ENCODE measurements at regions not wholly inside any gene's neighbourhood (a gene's known extent, or its start where the extent isn't known, plus 50 kb on each side); places are given as distances from the start of the nearest gene placed in this dataset.

DNA sequence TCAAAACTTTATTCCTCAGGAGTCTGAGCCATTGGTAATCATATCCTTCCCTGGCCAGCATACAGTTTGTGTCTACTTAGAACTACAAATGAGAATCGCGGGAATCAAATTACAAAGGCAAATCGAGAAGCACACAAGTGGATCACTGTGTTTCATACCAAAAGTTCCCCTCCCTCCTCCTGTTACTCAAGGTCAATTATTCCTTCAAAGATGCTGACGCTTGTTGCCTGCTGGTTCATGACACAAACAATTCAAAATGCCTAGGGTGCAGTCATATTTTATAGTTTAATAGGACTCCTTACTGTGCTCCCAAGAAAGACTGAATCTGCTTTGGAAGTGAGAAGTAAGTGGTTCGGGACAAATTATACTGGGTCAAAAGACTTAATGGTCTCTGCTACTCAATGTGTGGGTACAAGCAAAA, 93.0 kb upstream of the PBX1 start:
- H4K20me1 ChIP-seq, result no peaks in the 10 kb centered on the region

DNA sequence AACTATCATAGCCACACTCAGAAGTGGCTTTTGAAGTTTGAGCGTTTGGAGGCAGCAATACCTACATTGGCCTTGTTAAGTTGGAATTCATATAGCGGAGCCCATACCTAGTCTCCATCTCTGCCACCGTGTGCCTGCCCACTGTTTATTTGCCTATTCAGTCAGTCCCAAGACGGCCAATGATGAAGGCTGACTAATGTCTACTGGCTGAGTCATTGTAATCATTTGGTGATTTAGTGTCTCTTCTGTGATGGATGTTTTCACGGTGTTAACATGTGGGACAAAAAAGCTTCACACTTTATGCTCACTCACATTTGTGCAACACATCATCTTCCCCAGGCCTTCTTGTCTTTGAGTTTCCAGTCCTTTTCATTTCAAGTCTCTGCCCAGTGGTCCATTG, 92.6 kb upstream of the PBX1 start:
- Histone ChIP-seq H3K4me3 (no peak overlapping the region), H4K20me1 (no peaks in the 10 kb centered on the region), H3K4me2 (no peak overlapping the region), H3K27ac (no peak overlapping the region), H3K9me3 (replicated peaks in 1 of 11) (no peaks in the 10 kb centered on the region), H3K4me1 (no peaks in the 10 kb centered on the region), H3K36me3 (no peaks in the 10 kb centered on the region), H3K27me3 (no peaks in the 10 kb centered on the region), H3K9ac (no peak overlapping the region)
- TF ChIP-seq Cebpa-rat (IDR thresholded peaks at IDR 0.05), result no peak

More for the DNA sequence above, 93.0 kb upstream of the PBX1 start:
- Histone ChIP-seq H3K4me2 (no peak overlapping the region), H3K27me3 (no peaks in the 10 kb centered on the region), H3K9ac (no peak overlapping the region), H3K4me1 (no peaks in the 10 kb centered on the region), H3K4me3 (no peak overlapping the region), H3K36me3 (no peaks in the 10 kb centered on the region), H3K9me3 (replicated peaks in 1 of 11) (no peaks in the 10 kb centered on the region), H3K27ac (no peak overlapping the region)
- TF ChIP-seq Cebpa-rat (IDR thresholded peaks at IDR 0.05), result no peak

DNA sequence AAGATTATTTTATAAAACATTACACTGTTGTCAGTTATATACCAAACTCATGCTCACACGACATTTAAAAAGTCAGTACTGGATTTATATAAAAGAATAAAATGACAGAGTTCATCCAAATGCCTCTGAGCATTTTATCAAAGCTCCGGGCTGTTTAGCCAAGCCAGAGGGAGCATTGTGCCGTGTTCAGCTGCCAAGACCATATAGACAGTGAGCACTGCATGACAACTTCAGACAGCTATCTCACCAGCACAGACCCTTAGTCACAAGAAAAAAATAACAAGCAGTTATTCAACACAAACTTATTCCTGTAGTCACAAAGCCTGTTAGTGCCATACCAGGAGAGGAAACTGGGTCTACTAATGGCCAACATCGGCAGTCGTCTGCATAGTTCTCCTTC, 88.0 kb upstream of the PBX1 start:
- no peak overlapping the region for H3K4me2 ChIP-seq
- TF ChIP-seq Cebpa-rat (IDR thresholded peaks at IDR 0.05), result no peak
- H3K9ac ChIP-seq, result no peak overlapping the region
- no peak overlapping the region for H3K4me3 ChIP-seq
- H3K36me3 ChIP-seq, result no peaks in the 10 kb centered on the region
- no peaks in the 10 kb centered on the region for H3K27me3 ChIP-seq
- no peaks in the 10 kb centered on the region for H3K4me1 ChIP-seq
- H4K20me1 ChIP-seq, result no peaks in the 10 kb centered on the region
- H3K9me3 ChIP-seq (replicated peaks in 1 of 11), result no peaks in the 10 kb centered on the region
- no peak overlapping the region for H3K27ac ChIP-seq

DNA sequence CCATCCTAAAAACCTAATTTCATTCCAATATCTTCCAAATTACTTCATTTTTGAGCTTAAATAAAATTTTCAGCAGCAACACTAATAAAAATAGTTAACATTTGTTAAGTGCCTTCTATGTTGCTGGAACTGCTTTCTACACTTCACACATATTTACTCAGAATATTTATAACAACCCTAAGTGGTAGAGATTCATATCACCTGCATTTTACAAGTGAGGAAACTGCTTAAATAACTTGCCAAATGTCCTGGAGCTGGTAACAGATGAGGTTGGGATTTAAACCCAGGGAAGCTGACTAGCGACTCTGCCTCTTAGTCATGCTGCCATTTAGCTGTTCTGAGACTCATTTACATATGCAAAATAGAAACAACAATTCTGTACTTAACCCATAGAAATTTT, 86.1 kb upstream of the PBX1 start:
- TF ChIP-seq Cebpa-rat (IDR thresholded peaks at IDR 0.05), result no peak
- no peak overlapping the region for H3K4me3 ChIP-seq
- no peak overlapping the region for H3K27ac ChIP-seq
- H3K36me3 ChIP-seq, result no peaks in the 10 kb centered on the region
- H3K9ac ChIP-seq, result no peak overlapping the region
- H3K4me1 ChIP-seq, result no peaks in the 10 kb centered on the region
- H3K27me3 ChIP-seq, result no peaks in the 10 kb centered on the region
- H3K4me2 ChIP-seq, result no peak overlapping the region
- no peaks in the 10 kb centered on the region for H3K9me3 ChIP-seq (replicated peaks in 1 of 11)
- H4K20me1 ChIP-seq, result no peaks in the 10 kb centered on the region

DNA sequence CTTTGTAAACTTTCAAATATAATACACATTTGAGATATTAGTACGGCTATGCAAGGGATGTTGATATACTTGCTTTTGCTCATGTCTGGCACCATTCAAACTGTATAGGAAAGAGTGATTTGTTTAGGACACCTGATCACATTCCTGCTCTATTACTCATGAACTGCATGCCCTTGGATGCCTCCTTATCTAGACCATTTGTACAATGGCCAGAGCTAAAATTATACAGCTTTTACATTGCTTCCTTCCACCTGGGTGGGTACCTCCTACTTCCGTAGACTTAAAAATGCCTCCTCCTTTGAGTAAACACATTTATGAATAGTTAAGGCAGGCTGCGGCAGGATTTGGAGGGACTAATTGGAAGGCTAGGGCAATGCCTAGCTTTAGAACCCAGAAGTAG, 85.4 kb upstream of the PBX1 start:
- TF ChIP-seq Cebpa-rat (IDR thresholded peaks at IDR 0.05), result no peak
- H3K27ac ChIP-seq, result no peak overlapping the region
- H3K9me3 ChIP-seq (replicated peaks in 1 of 11), result no peaks in the 10 kb centered on the region
- H3K9ac ChIP-seq, result no peak overlapping the region
- H3K4me2 ChIP-seq, result no peak overlapping the region
- H3K4me1 ChIP-seq, result no peaks in the 10 kb centered on the region
- H3K4me3 ChIP-seq, result no peak overlapping the region
- H3K36me3 ChIP-seq, result no peaks in the 10 kb centered on the region
- no peaks in the 10 kb centered on the region for H3K27me3 ChIP-seq
- H4K20me1 ChIP-seq, result no peaks in the 10 kb centered on the region

DNA sequence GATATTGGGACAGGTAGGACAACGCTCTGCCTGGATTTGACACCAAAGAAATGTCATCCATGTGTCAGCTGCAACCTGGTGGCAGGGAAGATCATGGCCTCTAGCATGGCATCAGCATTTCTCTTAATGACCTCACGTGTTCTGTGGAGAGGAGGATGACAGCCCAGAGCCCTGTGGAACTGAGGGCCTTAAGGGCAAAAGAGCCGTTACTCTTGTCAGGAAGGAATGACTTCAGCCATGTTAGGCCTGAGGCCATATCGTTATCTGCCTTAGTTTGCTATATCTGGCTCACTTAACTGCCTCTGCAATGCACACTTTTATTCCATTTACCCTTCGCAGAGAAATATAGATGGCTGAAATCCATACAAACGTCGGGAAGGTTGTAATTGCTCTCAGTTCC, 83.2 kb upstream of the PBX1 start:
- Histone ChIP-seq H3K9me3 (replicated peaks in 1 of 11) (no peaks in the 10 kb centered on the region), H3K9ac (no peak overlapping the region), H4K20me1 (no peaks in the 10 kb centered on the region), H3K27me3 (no peaks in the 10 kb centered on the region), H3K4me1 (no peaks in the 10 kb centered on the region), H3K36me3 (no peaks in the 10 kb centered on the region), H3K4me2 (no peak overlapping the region), H3K4me3 (no peak overlapping the region), H3K27ac (no peak overlapping the region)
- no peak for TF ChIP-seq Cebpa-rat (IDR thresholded peaks at IDR 0.05)

DNA sequence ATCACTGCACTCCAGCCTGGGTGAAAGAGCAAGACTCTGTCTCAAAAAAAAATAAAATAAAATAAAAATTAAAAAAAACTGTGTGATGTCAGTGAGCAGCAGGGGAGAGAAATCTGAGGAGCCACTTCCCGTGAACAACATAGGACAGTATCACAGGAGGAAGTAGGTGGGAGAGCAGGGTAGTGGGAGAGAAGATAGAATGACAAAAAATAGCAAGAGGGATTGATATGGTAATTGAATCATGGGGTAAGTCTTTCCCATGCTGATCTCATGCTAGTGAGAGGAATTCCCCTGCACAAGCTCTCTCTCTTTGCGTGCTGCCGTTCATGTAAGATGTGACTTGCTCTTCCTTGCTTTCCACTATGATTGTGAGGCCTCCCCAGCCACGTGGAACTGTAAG, 81.6 kb upstream of the PBX1 start:
- no peak overlapping the region for H3K9ac ChIP-seq

DNA sequence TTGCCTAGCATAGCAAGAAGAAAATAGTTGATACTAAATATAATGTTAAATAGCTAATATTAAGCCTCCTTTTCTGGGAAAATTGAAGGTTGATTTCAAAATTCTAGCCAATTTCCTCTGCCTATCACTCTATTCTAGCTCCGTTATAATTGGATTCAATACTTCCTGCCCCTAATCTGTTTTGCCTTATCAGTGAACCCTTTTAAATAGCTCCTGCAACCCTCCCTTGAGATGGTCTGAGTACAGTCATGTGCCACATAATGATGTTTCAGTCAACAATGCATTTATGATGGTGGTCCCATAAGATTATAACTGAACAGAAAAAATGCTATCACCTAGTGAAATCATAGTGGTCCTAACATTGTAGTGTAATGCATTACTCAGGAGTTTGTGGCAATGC, 79.7 kb upstream of the PBX1 start:
- H3K4me2 ChIP-seq, result no peak overlapping the region
- no peaks in the 10 kb centered on the region for H4K20me1 ChIP-seq
- no peaks in the 10 kb centered on the region for H3K27me3 ChIP-seq
- no peak overlapping the region for H3K9ac ChIP-seq
- no peak overlapping the region for H3K27ac ChIP-seq
- H3K4me1 ChIP-seq, result no peaks in the 10 kb centered on the region
- H3K4me3 ChIP-seq, result no peak overlapping the region
- no peaks in the 10 kb centered on the region for H3K36me3 ChIP-seq
- H3K9me3 ChIP-seq (replicated peaks in 1 of 11), result no peaks in the 10 kb centered on the region
- TF ChIP-seq Cebpa-rat (IDR thresholded peaks at IDR 0.05), result no peak

More for the DNA sequence above, 81.6 kb upstream of the PBX1 start:
- Histone ChIP-seq H3K36me3 (no peaks in the 10 kb centered on the region), H3K4me1 (no peaks in the 10 kb centered on the region), H3K27me3 (no peaks in the 10 kb centered on the region), H3K4me3 (no peak overlapping the region), H3K4me2 (no peak overlapping the region), H4K20me1 (no peaks in the 10 kb centered on the region), H3K9me3 (replicated peaks in 1 of 11) (no peaks in the 10 kb centered on the region), H3K27ac (no peak overlapping the region)
- no peak for TF ChIP-seq Cebpa-rat (IDR thresholded peaks at IDR 0.05)

DNA sequence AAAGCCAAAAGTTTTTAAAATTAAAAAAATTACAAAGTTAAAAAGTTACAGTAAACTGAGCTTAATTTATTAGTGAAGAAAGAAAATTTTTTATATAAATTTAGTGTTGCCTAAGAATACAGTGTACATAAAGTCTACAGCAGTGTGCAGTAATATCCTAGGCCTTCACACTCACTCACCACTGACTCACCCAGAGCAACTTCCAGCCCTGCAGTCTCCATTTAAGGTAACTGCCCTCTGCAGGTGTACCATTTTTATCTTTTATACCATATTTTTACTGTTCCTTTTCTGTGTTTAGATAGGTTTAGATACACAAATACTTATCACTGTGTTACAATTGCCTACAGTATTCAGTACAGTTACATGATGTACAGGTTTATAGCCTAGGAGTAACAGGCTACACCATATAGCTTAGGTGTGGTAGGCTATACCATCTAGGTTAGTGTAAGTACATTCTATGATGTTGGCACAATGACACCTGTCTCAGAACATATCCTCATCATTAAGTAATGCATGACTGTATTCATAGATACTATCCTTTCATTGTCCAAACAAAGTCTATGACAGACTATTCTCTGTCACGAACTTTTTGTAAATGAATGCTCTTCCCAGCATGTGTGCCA, 78.6 kb upstream of the PBX1 start:
- no peaks in the 10 kb centered on the region for H3K4me1 ChIP-seq
- H3K4me2 ChIP-seq, result no peak overlapping the region
- no peaks in the 10 kb centered on the region for H3K36me3 ChIP-seq
- H3K9ac ChIP-seq, result no peak overlapping the region
- H3K27me3 ChIP-seq, result no peaks in the 10 kb centered on the region
- H3K4me3 ChIP-seq, result no peak overlapping the region
- TF ChIP-seq Cebpa-rat (IDR thresholded peaks at IDR 0.05), result no peak
- H4K20me1 ChIP-seq, result no peaks in the 10 kb centered on the region
- no peak overlapping the region for H3K27ac ChIP-seq
- H3K9me3 ChIP-seq (replicated peaks in 1 of 11), result no peaks in the 10 kb centered on the region

DNA sequence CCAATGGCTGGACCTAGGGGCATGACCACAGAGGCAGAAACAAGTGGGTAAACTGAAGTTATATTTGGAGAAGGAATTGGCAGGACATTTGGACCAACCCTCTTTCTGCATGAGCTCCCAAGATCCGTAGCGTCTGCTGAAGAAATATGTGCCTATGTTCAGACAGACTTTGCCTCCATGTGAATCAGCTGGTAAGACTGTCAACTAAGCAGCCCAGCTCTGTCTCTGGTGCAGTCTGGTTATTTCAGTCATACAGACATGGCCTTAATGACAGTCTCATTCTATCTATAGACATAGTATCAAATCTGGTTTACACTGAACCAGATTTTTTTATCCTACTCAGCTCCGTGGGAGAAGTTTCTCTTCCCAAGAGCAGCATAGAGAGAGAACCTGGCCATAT, 63.1 kb upstream of the PBX1 start:
- no peak for TF ChIP-seq Cebpa-rat (IDR thresholded peaks at IDR 0.05)
- H3K27me3 ChIP-seq, result no peaks in the 10 kb centered on the region
- no peaks in the 10 kb centered on the region for H3K4me1 ChIP-seq
- no peak overlapping the region for H3K4me2 ChIP-seq
- H3K4me3 ChIP-seq, result no peak overlapping the region
- H3K36me3 ChIP-seq, result no peaks in the 10 kb centered on the region
- H3K9me3 ChIP-seq (replicated peaks in 1 of 11), result peaks cover 0 to 7% (median 0%) of the 10 kb centered on the region in 11 experiments; a peak in 7 of 22 replicates
- no peak overlapping the region for H3K9ac ChIP-seq
- H4K20me1 ChIP-seq, result no peaks in the 10 kb centered on the region
- H3K27ac ChIP-seq, result no peak overlapping the region
